Epithelial cell of proximal tubule (primary cell): ENCODE measurements at regions not wholly inside any gene's neighbourhood (a gene's known extent, or its start where the extent isn't known, plus 50 kb on each side); places are given as distances from the start of the nearest gene placed in this dataset.

Experiments
- DNase-seq: peaks from one replicate; pipeline ENCODE4 v3.0.0-alpha.2; 2011; ENCODE audit warnings: low read depth
- H3K4me3 ChIP-seq: 2 replicates; pipeline ENCODE4 v1.5.1; 2011; ENCODE audit warnings: low read depth, mild to moderate bottlenecking, low read length
- CTCF ChIP-seq: conservative IDR thresholded peaks from 2 replicates; pipeline ENCODE4 v1.5.1; 2012; ENCODE audit warnings: low read depth, mild to moderate bottlenecking, low read length

GRCh38 chr15:58344213-58345070 lies 87.3 kb upstream of the LIPC start:
- DNase-seq = no peak
- TF ChIP-seq CTCF = no peak

GRCh38 chr15:58346361-58346760 lies 85.4 kb upstream of the LIPC start:
- DNase-seq = peak; percentile 35
- TF ChIP-seq CTCF = no peak
- no peak overlapping the region for H3K4me3 ChIP-seq

More at GRCh38 chr15:58344213-58345070, 87.3 kb upstream of the LIPC start:
- H3K4me3 ChIP-seq = no peak overlapping the region

- DNase-seq = no peak
- no peak for TF ChIP-seq CTCF
- no peak overlapping the region for H3K4me3 ChIP-seq
These were observed 83.5 kb upstream of the LIPC start for GRCh38 chr15:58348095-58348812.

GRCh38 chr15:58352026-58352929 lies 79.5 kb upstream of the LIPC start:
- no peak for DNase-seq
- H3K4me3 ChIP-seq = no peak overlapping the region
- no peak for TF ChIP-seq CTCF

- DNase-seq = no peak
- no peak overlapping the region for H3K4me3 ChIP-seq
- TF ChIP-seq CTCF = no peak
These were observed 76.3 kb upstream of the LIPC start for GRCh38 chr15:58355382-58355971.

- no peak for TF ChIP-seq CTCF
- no peak overlapping the region for H3K4me3 ChIP-seq
- DNase-seq = no peak
These were observed 75.8 kb upstream of the LIPC start for GRCh38 chr15:58355973-58356372.
